K562 (cell line): ENCODE measurements at regions not wholly inside any gene's neighbourhood (a gene's known extent, or its start where the extent isn't known, plus 50 kb on each side); places are given as distances from the start of the nearest gene placed in this dataset.

ENCODE experiments used
- CBFA2T2 ChIP-seq: fragments of 450-650 bp; conservative IDR thresholded peaks from 2 replicates; pipeline ENCODE4 v1.6.1; 2017; ENCODE audit warnings: mild to moderate bottlenecking
- NFATC3 ChIP-seq: fragments of 450-650 bp; IDR thresholded peaks from 2 replicates; pipeline ENCODE4 v1.6.1; 2017; ENCODE audit warnings: mild to moderate bottlenecking
- ZBTB12 ChIP-seq: fragments of 250-450 bp; sonication (Bioruptor Pico); IDR thresholded peaks from 2 replicates; pipeline ENCODE4 v1.4.0; 2020
- ZNF3 ChIP-seq: fragments of 250-450 bp; sonication (Bioruptor Pico); IDR thresholded peaks from 2 replicates; pipeline ENCODE4 v1.5.0; 2021; ENCODE audit warnings: mild to moderate bottlenecking, moderate library complexity
- ZNF695 ChIP-seq: fragments of 450-650 bp; formaldehyde crosslinking; IDR thresholded peaks from 2 replicates; pipeline ENCODE4 v1.4.0; 2020; ENCODE audit warnings: mild to moderate bottlenecking, moderate library complexity
- ZNF740 ChIP-seq, 3 experiments: fragments of 200-800 bp in 1 of 3; sonication (Bioruptor generic) in 1 of 3; sonication (generic) in 1 of 3; formaldehyde crosslinking in 1 of 3; IDR thresholded peaks; 2 replicates each; pipeline versions ENCODE4 v1.6.1 to v1.8.0; 2016 to 2022; ENCODE audit warnings: mild to moderate bottlenecking in 2 of 3, missing compliant biosample characterization in 2 of 3, missing genetic modification characterization in 2 of 3, missing genetic modification reagents in 1 of 3

- TF ChIP-seq NFATC3 (no peak), ZNF695 (CRISPR knock-in tag) (no peak), ZBTB12 (CRISPR knock-in tag) (no peak), ZNF3 (no peak), ZNF740 (CRISPR knock-in tag; IDR thresholded peaks at IDR 0.05) (no peak), ZNF740 (tag; IDR thresholded peaks at IDR 0.05) (no peak), CBFA2T2 (no peak)
These were observed 50.0 kb upstream of the PCSK6 start (continued) for GRCh38 chr15:101539492-101539891.
